HG03442 (cell line): ENCODE measurements at regions not wholly inside any gene's neighbourhood (a gene's known extent, or its start where the extent isn't known, plus 50 kb on each side); places are given as distances from the start of the nearest gene placed in this dataset.

Experiments
- ATAC-seq: cut with Tn5 transposase; IDR thresholded peaks from one replicate; pipeline ENCODE4 v1.9.1; 2021; ENCODE audit warnings: mild to moderate bottlenecking, moderate library complexity; ENCODE audit not compliant: unreplicated experiment

- no peak for ATAC-seq
These were observed 216.9 kb upstream of the GSE1 start for GRCh38 chr16:85395913-85396878.

GRCh38 chr16:85396879-85397871 is 215.9 kb upstream of the GSE1 start:
- ATAC-seq = no peak

GRCh38 chr16:85398050-85398451 is 215.1 kb upstream of the GSE1 start:
- no peak for ATAC-seq

DNA sequence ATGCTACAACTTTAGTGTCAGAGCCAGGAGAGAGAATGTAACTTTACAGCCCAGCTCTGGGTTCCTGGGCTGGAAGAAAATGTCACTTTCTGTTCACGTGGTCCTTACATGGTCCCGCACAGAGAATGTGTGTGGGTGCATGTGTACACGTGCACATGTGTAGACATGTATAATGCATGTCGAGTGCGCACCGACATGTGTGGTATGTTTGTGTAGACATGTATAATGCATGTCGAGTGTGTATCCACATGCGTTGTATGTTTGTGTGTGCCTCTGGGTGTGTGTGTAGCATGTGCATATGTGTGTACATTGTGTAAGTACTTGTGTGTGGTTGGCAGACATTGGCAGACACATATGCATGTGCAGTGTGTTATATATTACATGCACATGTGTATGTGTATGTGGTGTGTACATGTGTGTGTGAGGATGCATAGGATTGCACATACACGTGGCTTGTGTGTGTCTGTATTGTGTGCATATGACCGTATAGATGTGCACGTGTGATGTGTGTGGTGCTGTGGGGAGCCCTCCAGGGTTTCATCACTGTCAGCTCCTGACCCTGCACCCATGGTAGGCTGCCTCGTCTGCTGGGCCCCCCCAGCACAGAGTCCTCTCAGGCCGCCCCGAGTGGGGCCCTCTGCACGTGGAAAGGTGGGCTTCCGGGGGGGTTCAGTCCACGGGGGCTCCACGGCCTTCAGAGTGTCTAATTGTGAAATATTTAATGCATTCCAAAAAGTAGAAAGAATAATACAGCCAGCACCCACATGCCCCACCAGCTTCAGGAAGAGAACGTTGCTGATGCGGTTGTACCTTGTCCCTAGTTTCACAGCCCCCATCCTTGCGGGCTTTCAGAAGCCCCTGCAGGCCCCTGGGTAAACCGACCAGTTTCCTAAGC is 214.2 kb upstream of the GSE1 start:
- no peak for ATAC-seq

DNA sequence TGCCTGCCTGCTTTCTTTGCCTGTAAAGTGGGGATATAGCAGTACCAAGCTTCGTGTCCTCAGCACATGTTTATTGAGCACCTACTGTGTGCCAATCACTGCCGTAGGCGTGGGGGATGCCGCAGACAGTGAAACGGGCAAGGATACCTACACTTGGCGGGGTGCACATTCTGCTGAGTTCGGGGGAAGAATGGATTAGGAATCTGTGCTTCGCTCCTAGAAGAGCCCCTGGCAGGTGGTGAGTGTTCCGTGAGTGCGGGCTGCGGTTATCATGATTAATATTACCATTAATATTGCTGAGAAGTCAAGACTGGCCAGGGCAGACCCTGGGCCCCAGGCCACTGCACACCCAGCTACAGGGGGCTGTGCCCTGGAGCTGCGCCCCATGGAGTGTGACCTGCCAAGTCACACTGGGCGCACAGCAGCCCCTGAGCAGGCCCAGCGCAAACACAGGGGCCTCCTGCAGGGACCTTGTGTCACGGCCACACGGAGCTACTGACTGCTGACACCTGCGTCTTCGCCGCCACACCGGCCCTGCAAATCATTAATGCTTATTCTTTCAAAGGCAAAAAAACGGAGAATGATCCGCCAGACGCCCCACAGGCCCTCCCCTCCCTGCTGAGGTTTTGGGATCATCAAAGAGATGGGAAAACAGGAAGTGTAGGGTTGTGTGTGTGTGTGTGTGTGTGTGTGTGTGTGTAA is 213.4 kb upstream of the GSE1 start:
- no peak for ATAC-seq

DNA sequence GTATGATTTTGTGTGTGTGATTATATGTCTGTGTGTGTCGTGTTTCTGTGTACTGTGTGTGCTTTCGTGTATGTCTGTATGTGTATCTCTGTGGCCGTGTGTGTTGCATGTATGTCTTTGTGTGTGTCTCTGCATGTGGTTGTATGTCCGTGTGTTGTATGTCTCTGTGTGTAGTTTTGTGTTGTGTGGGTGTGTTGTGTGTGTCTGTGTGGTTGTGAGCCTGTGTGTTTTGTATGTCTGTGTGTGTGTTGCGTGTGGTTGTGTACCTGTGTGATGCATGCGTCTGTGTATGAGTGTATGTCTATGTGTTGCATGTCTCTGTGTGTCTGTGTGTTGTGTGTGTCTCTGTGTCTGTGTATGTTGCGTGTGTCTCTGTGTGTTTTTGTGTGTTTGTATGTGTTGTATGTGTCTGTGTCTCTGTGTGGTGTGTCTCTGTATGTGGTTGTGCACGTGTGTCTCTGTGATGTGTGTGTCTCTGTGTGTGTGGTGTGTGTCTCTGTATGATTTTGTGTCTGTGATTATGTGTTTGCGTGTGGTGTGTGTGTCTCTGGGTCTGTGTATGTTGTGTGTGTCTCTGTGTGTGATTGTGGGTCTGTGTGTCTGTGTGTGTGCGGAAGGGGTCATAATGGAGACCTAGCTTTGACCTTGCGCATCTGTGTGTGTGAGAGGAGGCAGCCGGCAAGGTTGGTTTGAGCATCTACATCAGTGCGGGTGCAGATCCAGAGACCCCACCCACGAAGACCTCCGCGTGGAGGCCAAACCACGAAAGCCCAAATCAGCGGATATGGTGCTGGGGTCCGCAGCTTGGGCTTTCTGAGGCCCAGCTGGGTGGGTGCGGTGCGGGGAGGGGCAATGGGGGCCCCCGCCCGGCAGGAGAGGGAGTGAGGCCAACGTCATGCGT is 212.6 kb upstream of the GSE1 start:
- ATAC-seq = no peak

- ATAC-seq = no peak
These were observed 211.7 kb upstream of the GSE1 start for GRCh38 chr16:85401370-85401916.

GRCh38 chr16:85401917-85402766 is 211.0 kb upstream of the GSE1 start:
- ATAC-seq = no peak

DNA sequence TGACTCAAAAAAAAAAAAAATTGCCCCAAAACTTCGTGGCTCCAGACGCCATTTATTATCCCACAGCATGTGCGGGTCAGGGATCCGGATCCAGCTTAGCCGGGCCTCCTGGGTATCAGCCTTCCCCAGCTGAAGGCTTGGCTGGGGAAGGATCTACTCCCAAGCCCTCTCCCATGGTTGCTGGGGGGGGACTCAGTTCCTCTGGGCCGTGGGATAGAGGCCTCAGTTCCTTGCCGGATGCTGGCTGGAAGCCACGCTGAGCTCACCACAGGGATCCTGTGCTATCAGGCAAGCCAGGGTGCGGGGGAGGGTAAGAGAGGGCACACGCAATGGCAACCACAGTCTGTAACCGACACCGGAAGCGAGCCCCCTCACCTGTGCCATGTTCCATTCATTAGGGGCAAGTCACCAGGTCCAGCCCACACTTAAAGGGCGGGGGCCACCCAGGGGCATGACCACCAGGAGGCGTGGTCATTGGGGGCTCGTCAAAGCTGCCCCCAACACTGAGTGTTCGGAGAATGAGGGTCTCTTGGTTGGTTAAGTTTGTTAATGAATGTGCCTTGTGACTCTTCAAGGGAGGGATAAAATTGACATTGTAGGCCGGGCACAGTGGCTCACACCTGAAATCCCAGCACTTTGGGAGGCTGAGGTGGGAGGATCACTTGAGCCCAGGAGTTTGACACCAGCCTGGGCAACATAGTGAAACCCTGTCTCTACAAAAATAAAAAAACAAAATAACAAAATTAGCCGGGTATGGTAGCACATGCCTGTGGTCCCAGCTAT is 210.0 kb upstream of the GSE1 start:
- ATAC-seq = no peak

- no peak for ATAC-seq
These were observed 209.4 kb upstream of the GSE1 start for GRCh38 chr16:85403693-85404092.

GRCh38 chr16:85412911-85413520 is 200.1 kb upstream of the GSE1 start:
- no peak for ATAC-seq

DNA sequence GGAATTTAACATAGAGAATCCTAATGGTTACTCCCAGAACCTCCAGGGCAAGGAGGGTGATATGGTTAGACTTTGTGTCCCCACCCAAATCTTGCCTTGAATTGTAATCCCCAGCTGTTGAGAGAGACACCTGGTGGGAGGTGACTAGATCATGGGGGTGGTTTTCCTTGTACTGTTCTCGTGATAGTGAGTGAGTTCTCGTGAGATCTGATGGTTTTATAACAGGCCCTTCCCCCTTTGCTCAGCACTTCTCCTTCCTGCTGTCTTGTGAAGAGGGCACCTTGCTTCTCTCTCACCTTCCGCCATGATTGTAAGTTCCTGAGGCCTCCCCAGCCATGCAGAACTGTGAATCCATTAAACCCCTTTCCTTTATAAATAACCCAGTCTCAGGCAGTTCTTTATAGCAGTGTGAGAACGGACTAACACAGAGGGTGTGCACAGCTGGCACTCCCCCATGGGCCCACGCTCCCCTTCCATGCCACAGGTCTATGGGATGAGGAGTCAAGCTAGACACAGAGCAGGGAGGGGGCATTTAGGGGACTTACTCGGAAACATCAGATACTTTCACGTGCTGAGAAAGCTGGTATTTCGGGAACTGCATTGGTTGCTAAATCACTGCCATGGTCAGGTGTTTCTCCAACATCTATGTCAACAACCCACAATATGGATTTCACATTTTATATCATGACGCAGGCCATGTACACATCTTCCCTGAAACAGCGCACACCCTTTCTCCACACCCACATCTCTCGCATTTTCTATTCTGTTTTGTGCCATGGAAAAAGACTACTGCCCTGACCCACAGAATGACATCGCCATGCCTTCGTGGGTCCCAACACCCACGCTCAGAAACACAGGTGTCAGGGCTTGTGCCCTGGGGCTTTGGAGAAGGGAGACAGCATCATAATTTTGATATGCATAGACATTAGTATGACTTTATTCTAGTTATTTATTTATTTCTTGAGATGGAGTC is 199.1 kb upstream of the GSE1 start:
- ATAC-seq = no peak

DNA sequence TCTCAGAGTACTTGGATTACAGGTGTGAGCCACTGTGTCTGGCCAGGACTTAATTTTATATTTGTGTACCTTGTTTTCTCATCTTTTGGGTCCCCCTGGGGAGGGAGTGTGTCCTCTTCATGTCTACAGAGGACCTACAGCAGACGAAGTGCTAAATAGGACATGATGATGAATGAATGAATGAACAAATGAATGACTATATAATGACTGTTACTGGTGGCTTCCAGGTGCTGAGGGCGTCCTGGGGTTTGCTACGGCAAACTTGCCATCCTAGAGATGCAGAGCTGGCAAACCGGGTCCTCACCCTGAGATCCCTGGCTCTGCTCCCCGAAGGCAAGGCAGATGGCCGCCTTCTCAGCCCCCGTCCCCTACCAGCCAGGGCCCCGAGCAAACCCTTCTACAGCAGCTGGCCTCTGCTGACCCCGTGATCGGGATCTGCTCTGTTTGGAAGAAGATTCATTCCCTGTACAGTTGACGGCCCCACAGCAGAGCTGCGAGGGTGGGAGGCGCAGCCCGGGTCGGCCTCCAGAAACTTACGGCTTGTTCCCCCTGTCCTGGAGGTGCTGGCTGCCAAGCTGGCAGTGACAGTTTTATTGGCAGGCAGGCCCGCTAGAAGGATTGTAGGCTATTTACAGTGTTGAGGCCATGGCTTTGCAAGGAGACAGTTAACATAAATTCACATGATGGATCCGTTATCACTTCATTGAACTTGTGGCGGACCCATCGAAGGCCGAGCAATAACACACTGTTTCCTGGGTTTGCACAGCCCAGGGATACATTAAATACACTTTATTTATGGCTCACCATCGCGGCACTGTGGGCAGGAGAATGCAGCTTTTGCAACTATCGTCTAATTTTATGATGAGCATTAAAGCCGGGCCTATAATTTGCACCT is 197.7 kb upstream of the GSE1 start:
- ATAC-seq = no peak
